ENCODE measurements at regions not wholly inside any gene's neighbourhood (a gene's known extent, or its start where the extent isn't known, plus 50 kb on each side); places are given as distances from the start of the nearest gene placed in this dataset.

GRCh38 chr17:14776791-14777190, 475.9 kb downstream of the HS3ST3B1 start:
- peak; percentile 8 for DNase-seq (ENCODE audit: low read depth)

DNA sequence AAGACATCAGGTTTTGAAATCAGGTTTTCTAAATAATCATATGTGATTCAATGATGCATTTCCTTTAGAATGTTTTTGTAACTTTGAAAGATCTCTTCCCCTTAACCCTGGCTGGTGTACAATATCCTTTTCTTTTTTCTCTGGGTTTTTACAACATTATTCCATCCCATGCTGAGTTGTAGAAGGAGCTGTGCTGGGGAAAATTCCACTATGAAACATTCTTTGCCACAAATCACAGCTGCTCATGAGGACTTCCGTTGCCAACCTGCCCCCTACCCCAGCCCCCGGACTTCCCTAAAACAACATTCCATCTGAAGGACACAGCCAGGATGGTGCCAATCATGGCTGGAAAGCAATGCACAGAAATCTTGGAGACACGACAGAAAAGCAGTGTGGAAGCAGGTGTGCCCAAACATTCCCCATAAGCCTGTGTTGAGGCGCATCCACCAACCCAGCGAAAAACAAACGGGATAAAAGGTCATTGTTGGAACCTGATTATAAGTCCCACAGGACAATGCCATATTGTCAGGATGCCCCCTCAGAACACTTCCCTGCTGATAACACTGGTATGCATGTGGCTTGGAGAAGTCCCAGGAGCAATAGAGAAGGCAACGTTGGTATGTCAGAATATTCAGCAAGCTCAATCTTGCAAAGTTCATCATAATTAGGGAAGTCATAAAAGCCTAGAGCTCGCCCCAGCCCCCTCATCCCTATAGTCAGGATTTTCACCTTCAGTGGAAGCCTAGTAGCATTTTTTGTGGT, 475.0 kb downstream of the HS3ST3B1 start:
- DNase-seq (ENCODE audit: low read depth): peak; percentile 13

GRCh38 chr17:14774774-14775173, 473.9 kb downstream of the HS3ST3B1 start:
- no peak for DNase-seq (ENCODE audit: low read depth)

DNA sequence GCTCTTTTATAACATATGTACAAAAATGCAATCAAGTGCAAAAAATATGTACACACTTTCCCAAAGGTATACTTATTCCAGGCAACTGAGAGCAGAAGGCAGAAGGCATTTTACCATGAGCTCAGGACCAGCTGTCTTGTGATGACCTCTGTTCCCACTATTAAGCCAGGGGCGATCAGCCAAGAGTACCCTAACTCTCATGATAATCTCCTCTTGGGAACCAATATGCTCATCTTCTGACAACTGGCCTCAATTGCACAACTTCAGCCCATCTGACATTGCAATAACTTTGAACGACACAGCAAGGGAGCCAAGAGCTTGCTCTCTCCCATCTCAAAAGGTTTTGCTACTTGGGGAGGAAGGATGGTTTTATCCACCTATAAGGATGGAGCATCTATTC, 471.9 kb downstream of the HS3ST3B1 start:
- DNase-seq (ENCODE audit: low read depth): no peak

DNA sequence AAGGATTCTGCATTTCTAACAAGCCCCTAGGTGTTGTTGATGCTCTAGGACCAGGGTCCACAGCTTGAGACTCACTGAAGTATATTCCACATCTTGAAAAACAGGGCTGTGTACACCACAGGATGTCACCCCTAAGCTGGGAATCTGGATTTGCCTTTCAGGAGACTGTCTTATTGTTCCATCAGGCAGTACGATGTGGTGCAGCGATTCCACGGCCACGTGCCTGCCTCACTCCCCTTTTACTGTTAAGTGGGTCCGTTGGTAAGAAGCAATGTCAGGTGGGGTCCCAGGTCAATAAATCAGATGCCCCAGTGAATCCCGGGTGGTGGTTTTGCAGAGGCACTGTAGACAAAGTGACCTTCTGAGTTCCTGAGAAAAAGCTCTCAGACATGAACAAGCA, 470.7 kb downstream of the HS3ST3B1 start:
- no peak for DNase-seq (ENCODE audit: low read depth)

GRCh38 chr17:14768923-14769322, 468.0 kb downstream of the HS3ST3B1 start:
- no peak for DNase-seq (ENCODE audit: low read depth)

- no peak for DNase-seq (ENCODE audit: low read depth)
Observed at GRCh38 chr17:14762736-14763479, 462.0 kb downstream of the HS3ST3B1 start.

- DNase-seq (ENCODE audit: low read depth): no peak
Observed at GRCh38 chr17:14760719-14761411, 460.0 kb downstream of the HS3ST3B1 start.

DNA sequence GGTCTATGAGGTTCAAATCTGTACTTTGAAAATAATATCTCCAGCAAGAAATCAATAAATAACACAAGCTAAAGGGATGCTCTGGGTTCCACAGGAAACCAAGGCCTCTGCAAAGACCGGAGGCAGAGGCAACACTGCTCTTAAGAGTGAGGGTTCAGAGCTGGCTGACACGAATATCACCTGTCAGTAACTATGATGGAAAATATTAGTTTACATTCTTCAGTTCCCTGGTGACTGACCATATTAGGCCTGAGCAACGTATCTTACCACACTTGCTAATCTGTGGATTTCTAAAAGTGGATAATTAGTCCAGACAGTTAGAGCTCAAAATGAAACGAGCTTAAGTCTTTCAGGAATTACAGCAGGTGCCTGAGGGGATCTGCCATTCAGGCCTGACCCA, 459.3 kb downstream of the HS3ST3B1 start:
- no peak for DNase-seq (ENCODE audit: low read depth)

DNA sequence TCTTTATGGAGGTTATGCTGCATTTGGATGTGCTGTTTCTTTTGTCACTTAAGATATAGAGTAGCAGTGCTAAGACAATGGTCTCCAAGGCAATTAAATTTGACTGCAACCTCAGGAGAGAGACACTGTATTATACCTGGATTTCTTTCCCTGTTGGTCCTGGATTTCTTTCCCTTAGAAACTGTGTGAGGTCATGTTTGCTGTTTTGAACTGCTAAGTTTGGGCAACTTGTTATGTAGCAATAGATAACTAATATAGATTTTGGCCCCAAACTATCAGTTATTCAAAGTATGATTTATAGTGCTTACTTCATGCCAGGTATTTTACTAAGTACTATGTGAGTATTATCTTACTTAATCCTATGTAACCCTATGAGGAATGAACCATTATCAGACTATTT, 458.4 kb downstream of the HS3ST3B1 start:
- no peak for DNase-seq (ENCODE audit: low read depth)

- DNase-seq (ENCODE audit: low read depth): peak; percentile 38
Observed at GRCh38 chr17:14756479-14756878, 455.6 kb downstream of the HS3ST3B1 start.

GRCh38 chr17:14755002-14755401, 454.1 kb downstream of the HS3ST3B1 start:
- DNase-seq (ENCODE audit: low read depth): peak; percentile 20

DNA sequence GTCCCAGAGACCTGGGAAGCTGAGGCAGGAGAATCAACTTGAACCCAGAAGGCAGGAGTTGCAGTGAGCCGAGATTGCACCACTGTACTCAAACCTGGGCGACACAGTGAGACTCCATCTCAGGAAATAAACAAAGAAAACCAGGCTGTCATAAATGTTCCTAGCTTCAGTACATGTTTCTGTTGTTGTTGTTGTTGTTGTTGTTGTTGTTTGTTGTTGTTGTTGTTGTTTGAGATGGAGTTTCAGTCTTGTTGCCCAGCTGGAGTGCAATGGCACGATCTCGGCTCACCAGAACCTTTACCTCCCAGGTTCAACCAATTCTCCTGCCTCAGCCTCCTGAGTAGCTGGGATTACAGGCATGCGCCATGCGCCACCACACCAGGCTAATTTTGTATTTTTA, 452.5 kb downstream of the HS3ST3B1 start:
- no peak for DNase-seq (ENCODE audit: low read depth)

DNA sequence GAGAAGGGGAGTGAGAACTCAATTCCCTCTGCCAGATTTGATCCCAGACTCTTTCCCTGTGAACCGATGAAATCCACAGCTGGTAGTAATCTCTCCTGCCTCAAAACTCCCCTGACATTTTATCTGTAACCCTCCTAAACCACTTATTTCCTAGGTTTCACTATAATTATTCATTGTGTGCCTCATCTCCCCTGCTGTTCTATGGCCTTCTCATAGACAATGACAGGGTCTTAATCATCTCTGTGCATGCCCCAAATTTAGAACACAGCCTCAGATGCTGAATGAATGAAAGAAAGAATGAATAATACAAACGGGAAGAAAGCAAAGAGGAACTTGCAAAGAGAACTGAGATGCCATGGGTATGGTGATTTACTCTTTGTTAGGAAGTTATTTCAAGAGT, 451.1 kb downstream of the HS3ST3B1 start:
- DNase-seq (ENCODE audit: low read depth): no peak

DNA sequence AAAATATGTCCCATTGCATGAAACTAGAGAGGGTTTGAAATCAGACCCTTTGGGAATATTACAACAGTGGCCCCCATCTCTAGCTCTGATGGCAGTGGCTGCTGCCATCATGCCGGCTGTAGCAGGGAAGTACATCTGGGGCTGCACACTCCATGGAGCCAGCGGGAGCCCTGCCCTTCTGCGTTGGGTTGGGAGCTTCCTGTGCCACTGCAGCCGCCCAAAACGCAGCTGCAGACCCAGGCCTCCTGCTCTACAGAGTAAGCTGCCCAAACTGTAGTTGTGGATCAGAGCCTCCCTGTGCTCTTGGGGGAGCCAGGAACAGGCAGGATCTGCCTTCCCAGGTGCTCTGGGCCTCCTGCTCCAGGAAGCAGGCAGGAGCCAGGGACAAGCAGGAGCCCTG, 450.0 kb downstream of the HS3ST3B1 start:
- no peak for DNase-seq (ENCODE audit: low read depth)

- no peak for DNase-seq (ENCODE audit: low read depth)
Observed at GRCh38 chr17:14749269-14749668, 448.4 kb downstream of the HS3ST3B1 start.

- DNase-seq (ENCODE audit: low read depth): peak; percentile 60
Observed at GRCh38 chr17:14748036-14748710, 447.3 kb downstream of the HS3ST3B1 start.

- DNase-seq (ENCODE audit: low read depth): no peak
Observed at GRCh38 chr17:14747603-14747950, 446.7 kb downstream of the HS3ST3B1 start.

GRCh38 chr17:14746822-14747602, 446.1 kb downstream of the HS3ST3B1 start:
- no peak for DNase-seq (ENCODE audit: low read depth)

- DNase-seq (ENCODE audit: low read depth): no peak
Observed at GRCh38 chr17:14745541-14745940, 444.7 kb downstream of the HS3ST3B1 start.

All from myocyte (in vitro differentiated cells).